GM21526 (cell line): ENCODE measurements at regions not wholly inside any gene's neighbourhood (a gene's known extent, or its start where the extent isn't known, plus 50 kb on each side); places are given as distances from the start of the nearest gene placed in this dataset.
"Not testable (repeated sequence)": the region's sequence is repeated elsewhere in the genome, so short reads cannot be mapped to it uniquely, and the experiment has no call there.

Experiments used
- ATAC-seq: cut with Tn5 transposase; IDR thresholded peaks from one replicate; pipeline ENCODE4 v1.9.1; 2021; ENCODE audit warnings: moderate library complexity; ENCODE audit not compliant: unreplicated experiment, low FRiP score

DNA sequence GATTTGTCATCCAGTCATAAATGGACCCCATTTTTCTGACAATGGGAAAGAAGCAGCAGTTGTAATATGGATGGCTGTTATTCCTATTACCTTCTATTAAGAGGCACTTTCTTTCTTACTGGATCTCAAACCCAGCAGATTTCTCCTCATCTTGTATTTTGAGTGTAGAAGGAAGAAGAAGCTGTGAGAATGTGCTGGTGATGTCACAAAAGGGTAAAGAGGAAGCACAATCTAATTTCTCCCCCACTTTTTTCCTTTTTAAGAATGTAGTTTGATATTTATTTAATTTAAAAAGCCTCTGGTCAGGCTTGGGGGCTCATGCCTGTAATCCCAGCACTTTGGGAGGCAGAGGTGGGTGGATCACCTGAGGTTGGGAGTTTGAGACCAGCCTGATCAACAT lies 100.0 kb upstream of the JARID2 start:
- ATAC-seq = no peak

DNA sequence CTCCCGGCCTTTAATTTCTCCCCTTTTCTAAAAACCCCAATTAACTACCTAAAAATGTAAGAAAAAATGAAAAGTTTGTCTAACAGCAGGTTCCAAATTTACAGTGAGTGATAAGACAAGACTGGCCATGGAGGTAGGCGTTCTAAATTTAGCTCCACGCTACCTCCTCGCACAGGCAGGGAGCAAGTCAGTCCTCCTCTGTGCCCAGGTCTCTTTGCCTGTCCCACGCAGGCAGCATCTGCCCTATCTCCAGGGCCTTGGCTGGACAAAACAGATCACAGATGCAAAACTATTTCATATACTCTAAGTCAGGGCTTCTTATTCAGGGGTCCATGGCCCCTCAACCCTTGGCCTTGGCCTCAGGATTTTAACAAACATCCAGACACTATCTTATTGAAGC lies 98.0 kb upstream of the JARID2 start:
- no peak for ATAC-seq

DNA sequence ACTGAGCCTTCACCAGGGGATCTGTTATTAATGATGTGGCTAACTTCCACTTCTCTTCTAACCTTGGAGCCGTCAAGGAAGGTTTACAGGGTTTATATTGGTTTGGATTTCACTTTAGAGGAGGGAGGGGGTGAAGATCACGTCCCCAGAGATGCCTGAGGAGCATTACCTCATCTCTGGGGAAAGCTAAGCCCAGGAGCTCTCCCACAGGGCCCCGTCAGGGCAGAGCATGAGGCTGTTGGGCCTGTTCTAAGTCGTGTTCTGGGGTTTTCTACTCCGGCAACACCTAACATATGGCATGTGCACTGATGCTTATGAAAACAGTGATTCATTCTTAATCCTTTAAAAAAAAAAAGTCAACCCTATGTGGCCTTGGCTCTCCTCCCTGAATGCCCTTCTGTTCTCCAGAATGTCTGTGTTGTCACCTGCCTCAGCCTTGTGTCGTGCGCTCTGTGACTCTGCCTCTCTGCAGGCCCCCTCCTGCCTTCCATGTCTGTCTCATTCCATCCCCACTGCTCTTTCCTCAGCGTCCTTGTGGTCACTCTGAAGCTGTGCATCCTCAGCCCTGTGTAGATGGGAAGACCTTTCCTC lies 97.4 kb upstream of the JARID2 start:
- ATAC-seq = no peak

DNA sequence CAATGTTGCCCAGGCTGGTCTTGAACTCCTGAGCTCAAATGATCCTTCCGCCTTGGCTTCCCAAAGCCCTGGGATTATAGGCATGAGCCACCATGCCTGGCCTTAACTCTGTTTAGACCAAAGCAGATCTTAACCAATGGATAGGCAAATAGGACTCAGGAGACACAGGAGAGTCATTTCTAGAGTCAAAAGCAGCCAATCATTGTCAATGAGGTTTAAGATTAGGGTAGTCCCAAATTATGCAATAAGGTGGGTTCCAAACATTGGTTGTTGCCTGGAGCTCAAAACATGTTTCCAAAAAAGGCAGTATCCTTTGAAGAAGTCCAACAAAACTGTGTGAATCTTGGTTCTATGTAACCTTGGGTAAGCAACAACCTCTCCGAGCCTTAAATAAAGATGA lies 95.7 kb upstream of the JARID2 start:
- no peak for ATAC-seq

DNA sequence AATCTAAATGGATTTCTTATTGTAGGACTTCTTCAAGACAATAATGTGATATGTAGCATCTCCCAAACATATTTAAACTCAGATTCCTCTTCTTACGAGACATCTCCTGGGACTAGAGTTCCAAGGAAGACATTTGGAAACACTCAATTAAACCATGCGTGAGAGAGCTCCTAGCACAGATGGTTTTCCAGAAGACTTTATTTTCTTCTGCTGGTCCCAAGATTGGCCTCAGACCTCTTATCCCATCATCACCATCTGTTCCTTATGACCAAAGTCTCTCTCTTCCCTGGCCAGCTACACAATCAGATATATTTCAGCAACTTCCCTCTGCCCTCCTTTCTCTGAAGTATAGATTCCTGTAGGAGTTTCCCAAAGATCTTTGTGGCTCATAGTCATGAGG lies 93.2 kb upstream of the JARID2 start:
- no peak for ATAC-seq

DNA sequence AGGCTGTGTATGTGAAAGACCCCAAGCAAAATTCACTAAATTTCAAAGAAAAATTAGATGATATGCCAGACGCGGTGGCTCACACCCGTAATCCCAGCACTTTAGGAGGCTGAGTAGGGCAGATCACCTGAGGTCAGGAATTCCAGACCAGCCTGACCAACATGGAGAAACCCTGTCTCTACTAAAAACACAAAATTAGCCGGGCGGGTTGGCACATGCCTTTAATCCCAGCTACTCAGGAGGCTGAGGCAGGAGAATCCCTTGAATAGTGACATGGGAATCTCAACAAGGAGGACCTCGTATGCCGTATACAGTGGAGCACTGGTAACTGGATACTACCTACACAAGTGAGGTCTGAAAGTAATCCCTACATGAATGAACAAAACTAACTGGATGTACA lies 92.7 kb upstream of the JARID2 start:
- no peak for ATAC-seq

DNA sequence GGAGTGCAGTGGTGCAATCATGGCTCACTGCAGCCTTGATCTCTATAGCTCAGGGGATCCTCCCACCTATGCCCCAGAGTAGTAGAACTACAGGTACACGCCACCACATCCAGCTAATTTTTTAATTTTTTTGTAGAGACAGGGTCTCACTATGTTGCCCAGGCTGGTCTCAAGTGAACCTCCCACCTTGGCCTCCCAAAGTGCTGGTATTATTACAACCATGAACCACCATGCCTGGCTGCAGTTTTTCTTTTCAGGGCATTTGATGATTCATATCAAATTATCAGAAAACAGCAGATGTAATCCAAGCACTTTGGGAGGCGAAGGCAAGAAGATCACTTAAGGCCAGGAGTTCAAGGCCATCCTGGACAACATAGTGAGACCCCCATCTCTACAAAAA lies 88.4 kb upstream of the JARID2 start:
- no peak for ATAC-seq

DNA sequence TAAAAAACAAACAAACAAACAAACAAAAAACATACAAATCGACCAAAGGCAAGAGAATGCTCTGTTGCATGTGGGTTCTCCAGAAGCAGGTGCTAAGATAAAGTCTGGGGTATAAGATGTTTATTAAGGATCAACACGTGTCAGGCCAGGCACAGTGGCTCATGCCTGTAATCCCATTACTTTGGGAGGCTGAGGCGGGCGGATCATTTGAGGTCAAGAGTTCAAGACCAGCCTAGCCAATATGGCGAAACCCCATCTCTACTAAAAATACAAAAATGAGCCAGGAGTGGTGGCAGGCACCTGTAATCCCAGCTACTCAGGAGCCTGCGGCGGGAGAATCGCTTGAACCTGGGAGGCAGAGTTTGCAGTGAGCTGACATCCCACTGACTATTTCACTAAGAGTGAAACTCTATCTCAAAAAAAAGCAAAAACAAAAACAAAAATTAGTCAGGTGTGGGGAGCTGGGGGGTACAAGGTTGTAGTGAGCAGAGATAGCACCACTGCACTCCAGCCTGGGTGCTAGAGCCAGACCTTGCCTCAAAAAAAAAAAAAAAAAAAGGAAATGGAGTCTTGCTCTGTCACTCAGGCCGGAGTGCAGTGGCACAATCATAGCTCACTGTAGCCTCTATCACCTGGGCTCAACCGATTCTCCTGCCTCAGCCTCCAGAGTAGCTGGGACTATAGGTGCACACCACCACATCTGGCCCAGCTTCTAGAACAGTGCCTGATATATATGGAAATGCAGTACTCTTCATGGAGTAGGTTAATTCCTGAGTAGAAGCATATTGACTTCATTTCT lies 86.8 kb upstream of the JARID2 start:
- no peak for ATAC-seq

DNA sequence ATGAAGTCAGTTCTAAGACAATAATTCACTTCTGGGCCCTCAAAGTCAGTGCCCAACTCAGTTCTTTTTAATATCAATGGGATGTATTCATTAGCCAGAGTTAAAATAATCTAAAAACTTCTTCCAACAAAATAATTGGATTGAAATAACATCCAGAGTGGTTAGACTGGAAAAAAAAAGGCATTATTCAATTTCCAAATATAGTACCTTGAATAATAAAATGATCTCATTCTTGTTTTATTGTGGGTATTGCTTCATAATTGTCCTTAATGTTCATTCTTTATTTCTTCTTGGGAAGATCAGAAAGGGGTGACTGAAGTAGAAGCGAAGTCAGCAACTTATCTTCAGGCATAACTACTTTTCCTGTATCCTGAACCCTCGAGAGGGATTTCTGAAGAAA lies 85.1 kb upstream of the JARID2 start:
- ATAC-seq = no peak

DNA sequence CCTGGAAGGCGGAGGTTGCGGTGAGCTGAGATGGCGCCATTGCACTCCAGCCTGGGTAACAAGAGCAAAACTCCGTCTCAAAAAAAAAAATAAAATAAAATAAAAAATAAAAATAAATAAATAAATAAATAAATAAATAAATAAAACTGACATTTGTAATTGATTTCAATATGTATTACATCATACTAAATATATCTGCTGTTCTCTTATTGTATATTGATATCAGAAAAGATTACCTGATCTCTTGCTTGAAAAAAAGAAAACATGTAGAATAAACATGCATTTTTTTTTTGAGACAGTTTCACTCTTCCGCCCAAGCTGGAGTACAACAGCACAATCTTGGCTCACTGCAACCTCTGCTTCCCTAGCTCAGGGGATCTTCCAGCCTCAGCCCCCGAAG lies 81.0 kb upstream of the JARID2 start:
- not testable (repeated sequence) for ATAC-seq

DNA sequence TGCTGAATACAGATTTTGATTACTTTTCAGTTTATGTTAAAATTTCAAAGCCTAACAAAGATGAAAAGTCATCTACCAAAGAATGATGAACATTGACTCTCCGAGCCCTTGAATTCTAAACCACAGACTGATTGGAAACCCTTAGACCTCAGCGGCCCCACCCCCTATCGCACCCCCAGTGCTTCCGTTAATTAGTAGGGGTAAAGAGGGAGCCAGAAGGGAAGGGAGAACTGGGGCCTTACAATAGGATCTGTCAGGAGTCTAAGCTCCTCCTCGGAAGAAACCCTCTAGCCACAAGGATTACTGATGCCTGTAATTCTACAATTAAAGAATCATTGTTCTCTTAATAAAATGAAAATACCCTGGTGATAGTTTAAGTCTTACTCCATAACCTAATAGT lies 79.7 kb upstream of the JARID2 start:
- no peak for ATAC-seq

DNA sequence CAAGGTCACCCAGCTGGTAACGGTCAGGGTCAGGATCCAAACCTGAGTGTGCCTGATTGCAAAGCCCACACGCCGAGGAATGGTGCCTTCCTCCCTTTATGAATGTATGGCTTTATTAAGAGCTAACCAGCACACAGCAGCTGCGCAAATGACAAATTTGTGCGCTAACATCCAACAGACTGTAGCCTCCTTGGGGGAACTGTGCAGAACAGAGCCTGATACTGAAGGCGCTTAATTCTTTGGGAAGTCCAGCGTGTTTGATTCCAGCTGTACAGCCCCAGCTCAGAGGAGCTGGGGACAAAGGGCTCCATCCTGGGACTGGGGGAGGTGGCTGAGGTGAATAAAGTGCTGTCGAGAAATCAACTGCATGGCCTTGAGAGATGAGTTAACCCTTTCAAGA lies 75.7 kb upstream of the JARID2 start:
- no peak for ATAC-seq

DNA sequence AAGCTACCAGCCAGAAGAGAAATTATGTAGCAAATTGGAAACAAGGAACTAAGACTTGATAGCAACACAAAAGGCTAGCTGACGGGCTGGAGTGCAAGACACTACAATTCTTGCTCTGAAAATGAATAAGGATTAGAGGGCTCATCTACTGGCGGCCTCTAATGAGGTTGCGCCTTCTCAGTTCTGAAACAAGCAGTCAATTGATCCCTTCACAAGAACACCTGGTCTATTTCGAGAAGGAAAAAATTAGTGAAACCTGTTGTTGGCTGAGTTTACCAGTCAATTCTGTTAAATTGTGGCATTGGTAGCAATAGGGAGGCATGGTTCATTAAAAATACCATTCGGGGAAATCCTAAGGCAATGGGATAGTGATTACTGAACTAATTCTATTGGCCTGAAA lies 74.8 kb upstream of the JARID2 start:
- no peak for ATAC-seq

DNA sequence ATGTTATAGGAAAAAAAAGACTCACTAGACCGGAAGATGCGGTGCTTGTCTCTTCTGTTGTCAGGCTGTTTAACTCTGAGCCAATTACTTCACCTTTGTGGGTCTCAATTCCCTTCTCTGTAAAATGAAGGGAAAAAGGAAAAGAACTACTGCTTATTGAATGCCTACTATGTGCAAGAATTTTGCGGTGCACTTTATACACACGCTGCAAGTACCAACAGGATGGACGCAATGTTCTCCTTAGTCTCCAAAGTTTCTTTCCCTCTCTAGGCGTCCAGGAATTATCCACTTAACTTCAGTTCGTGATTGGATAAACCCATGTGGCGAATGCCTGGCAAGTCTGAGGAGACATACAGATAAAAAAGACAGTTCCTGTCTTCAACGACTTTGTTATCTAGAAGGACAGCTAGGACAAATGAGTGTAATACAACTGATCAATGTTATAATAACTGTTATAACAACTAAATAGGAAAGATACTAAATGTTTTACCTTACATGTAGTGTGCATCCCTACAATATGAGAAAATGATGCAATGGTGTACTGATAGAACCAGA lies 69.0 kb upstream of the JARID2 start:
- no peak for ATAC-seq

DNA sequence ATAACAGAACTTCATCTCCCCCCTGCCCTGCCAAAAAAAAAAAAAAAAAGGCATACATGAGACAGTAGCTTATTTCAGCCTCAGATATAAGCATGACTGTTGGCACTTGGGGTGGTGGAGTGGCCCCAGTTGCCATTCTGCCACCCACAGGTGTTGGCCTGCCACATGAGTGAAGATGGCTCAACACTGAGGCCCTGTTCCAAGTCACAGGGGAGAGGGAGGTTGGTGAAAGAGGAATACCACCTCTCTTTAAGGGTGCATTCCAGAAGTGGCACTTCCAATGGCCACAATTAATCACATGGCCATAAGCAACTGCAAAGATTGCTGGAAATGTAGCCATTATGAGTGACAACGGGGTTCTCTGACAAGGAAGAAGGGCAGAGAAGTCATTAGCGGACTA lies 61.9 kb upstream of the JARID2 start:
- no peak for ATAC-seq

DNA sequence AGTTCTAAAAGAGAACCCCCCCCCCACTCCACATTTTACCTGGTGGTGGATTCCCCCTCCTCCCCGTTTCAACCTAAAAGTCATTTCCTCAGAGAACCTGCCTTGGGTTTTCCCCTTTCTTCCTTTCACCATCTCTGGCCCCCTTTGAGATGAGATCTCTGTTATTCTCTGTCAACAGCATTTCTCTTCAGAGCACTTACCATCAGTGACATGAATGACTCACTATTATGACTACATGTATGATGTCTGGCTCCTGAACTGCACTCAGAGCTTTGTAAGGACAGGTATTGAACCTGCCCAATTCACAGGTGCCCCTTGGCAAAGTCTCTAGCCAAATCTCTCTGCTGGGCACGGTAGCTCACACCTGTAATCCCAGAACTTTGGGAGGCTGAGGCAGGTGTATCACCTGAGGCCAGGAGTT lies 61.4 kb upstream of the JARID2 start:
- ATAC-seq = no peak

DNA sequence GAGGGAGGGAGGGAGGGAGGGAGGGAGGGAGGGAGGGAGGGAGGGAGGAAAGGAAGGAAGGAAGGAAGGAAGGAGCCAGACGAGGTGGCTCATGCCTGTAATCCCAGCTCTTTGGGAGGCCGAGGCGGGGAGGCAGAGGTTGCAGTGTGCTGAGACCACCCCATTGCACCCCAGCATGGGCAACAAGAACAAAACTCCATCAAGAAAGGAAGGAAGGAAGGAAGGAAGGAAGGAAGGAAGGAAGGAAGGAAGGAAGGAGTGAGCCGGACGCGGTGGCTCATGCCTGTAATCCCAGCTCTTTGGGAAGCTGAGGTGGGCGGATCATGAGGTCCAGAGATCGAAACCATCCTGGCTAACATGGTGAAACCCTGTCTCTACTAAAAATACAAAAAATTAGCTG lies 60.8 kb upstream of the JARID2 start:
- ATAC-seq = not testable (repeated sequence)

DNA sequence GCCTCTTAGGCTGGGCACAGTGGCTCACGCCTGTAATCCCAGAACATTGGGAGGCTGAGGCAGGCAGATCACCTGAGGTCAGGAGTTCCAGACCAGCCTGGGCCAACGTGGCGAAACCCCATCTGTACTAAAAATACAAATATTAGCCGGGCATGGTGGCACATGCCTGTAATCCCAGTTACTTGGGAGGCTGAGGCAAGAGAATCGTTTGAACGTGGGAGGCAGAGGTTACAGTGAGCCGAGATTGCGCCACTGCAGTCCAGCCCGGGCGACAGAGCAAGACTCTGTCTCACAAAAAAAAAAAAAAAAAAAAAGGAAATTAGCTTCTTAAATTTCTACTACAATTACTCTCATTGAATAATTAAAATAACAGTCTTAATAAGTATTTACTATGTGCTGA lies 52.4 kb upstream of the JARID2 start:
- not testable (repeated sequence) for ATAC-seq

DNA sequence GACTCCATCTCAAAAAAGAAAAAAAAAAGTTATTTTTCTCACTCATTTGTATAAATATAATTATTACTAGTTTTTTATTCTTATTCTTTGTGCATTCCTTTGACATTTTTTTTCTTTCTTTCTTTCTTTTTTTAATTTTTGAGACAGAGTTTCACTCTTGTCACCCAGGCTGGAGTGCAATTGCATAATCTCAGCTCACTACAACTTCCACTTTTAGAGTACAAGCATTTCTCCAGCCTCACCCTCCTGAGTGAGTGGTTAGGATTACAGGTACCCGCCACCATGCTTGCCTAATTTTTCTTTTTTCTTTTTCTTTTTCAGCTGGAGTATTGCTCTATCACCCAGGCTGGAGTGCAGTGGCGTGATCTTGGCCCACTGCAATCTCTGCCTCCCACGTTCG lies 51.4 kb upstream of the JARID2 start:
- no peak for ATAC-seq
